Panc1 (cell line): ENCODE measurements at regions not wholly inside any gene's neighbourhood (a gene's known extent, or its start where the extent isn't known, plus 50 kb on each side); places are given as distances from the start of the nearest gene placed in this dataset.

ENCODE experiments used
- CTCF ChIP-seq: fragments of 450-650 bp; IDR thresholded peaks from 2 replicates; pipeline ENCODE4 v1.5.1; 2017; ENCODE audit warnings: mild to moderate bottlenecking
- POLR2AphosphoS5 ChIP-seq: IDR thresholded peaks from 2 replicates; pipeline ENCODE4 v1.6.1; 2012; ENCODE audit warnings: mild to moderate bottlenecking, low read depth, low read length, moderate library complexity
- REST ChIP-seq, 2 experiments: IDR thresholded peaks; 2 replicates each; pipeline ENCODE4 v1.6.1; 2011 to 2012; ENCODE audit warnings: low read depth in 2 of 2, control low read depth in 1 of 2, low read length in 1 of 2, mild to moderate bottlenecking in 1 of 2, moderate library complexity in 1 of 2; ENCODE audit not compliant: insufficient read depth in 1 of 2
- SIN3A ChIP-seq: IDR thresholded peaks from 2 replicates; pipeline ENCODE4 v1.6.1; 2012; ENCODE audit warnings: low read depth, mild to moderate bottlenecking, low read length, moderate library complexity, borderline replicate concordance; ENCODE audit not compliant: insufficient read depth
- TCF7L2 ChIP-seq: IDR thresholded peaks from 2 replicates; pipeline ENCODE4 v1.6.1; 2011; ENCODE audit warnings: mild to moderate bottlenecking, low read depth, low read length, inconsistent platforms

DNA sequence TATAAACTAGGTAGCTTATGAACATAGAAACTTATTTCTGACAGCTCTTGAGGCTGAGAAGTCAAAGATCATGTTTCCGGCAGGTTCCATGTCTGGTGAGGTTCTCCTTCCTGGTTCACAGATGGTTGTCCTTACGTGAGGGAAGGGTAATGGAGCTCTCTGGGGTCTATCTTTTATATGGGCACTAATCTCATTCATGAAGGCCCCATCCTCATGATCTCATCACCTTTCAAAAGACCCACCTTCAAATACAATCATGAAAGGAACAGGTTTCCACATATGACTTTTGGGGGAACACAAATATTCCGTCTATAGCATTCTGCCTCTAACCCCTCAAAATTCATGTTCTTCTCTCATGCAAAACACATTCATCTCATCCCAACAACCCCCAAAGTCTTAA lies 264.7 kb downstream of the PTTG2 start:
- TF ChIP-seq POLR2AphosphoS5: no peak
- TF ChIP-seq CTCF: no peak
- no peak for TF ChIP-seq REST (IDR thresholded peaks at IDR 0.05; ENCODE audit: insufficient read depth in 1 of 2, low read depth in 2 of 2, low read length in 1 of 2)
- TF ChIP-seq SIN3A: no peak
- no peak for TF ChIP-seq TCF7L2
